ELF-1 (cell line): ENCODE measurements at regions not wholly inside any gene's neighbourhood (a gene's known extent, or its start where the extent isn't known, plus 50 kb on each side); places are given as distances from the start of the nearest gene placed in this dataset.
"Not testable (repeated sequence)": the region's sequence is repeated elsewhere in the genome, so short reads cannot be mapped to it uniquely, and the experiment has no call there.

Experiments
- DNase-seq: peaks from one replicate; pipeline ENCODE4 v3.0.0-alpha.2; 2016; ENCODE audit warnings: low read depth, low spot score

DNA sequence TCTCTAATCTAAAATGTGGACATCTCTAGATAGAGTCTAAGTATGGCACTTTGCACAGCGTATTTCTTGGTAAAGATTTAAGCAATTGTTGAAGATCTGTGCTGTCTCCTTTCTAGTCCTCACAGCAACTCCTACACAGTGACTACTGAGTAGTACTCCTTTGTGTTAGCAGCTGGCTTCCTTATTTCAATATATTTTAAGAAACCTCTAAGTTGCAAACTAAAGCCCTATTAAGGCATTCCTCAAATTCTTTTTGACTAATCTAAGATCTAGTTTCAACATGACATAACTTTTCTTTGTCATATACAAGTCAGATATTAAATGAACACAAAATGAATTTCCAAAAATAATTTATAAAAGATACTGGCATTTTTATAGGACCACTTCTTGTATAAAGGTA lies 121.8 kb upstream of the DNAJC10 start:
- no peak for DNase-seq

- no peak for DNase-seq
Measured at GRCh38 chr2:182595650-182596049, 120.4 kb upstream of the DNAJC10 start.

- no peak for DNase-seq
Measured at GRCh38 chr2:182597570-182598295, 118.3 kb upstream of the DNAJC10 start.

- no peak for DNase-seq
Measured at GRCh38 chr2:182598626-182599025, 117.4 kb upstream of the DNAJC10 start.

- DNase-seq, result no peak
Measured at GRCh38 chr2:182605166-182605565, 110.9 kb upstream of the DNAJC10 start.

- DNase-seq, result no peak
Measured at GRCh38 chr2:182606728-182607681, 109.1 kb upstream of the DNAJC10 start.

- DNase-seq, result no peak
Measured at GRCh38 chr2:182608181-182608845, 107.7 kb upstream of the DNAJC10 start.

- DNase-seq, result not testable (repeated sequence)
Measured at GRCh38 chr2:182609005-182609404, 107.1 kb upstream of the DNAJC10 start.

DNA sequence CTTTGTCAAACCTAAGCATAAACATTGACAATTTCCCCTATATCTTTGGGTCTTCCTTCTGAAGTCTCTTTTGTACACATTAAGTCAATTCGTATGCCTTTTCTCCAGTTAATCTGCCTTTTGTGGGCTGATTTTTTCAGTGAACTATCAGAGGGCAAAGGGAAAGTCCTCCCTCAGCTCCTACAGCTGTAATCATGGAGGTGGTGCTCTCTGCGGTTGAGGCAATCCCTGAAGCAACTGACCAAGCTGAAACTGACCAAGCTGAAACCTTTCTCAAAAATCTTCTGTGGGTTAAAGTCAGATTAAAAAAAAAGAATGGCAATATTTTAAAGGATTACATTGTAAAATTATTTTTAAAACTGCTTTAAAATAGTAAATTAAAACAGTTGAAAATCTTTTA lies 105.8 kb upstream of the DNAJC10 start:
- DNase-seq, result no peak

DNA sequence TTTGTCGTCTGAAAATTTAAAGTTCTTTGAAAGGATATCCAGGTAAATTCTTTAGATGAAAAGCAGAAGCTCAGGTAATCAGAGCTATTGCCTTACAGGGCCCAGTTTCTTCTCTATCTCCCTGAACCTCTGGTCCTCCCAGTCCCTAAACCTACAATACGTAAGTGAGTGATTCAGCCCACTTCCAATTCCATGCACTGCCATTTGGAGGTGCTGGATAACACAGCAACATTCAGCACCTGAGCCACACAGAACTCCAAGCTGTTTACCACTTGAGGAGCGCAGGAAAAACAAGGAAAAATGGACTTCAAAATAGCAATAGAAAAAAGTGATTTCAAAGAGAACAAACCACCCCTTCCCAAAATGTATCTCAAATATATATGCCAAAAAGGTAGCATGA lies 105.0 kb upstream of the DNAJC10 start:
- DNase-seq, result no peak

DNA sequence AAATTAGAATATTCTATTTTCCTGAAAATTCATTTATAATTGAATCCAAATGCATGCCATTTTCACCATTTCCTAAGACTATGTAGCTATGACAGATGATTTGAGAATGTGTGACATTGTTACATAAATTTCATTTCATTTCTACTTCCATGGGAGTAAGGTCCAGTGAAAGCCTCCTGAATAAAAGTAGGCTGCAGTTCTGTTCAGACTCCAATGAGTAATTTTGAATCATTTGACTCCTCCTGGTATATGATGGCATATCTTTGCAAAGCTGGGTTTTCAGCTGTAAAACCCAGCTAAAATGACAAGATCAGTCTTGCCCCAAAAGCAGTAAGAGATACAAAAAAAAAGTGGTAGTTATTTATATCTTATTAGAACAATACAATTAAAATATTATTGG lies 101.0 kb upstream of the DNAJC10 start:
- DNase-seq, result no peak

DNA sequence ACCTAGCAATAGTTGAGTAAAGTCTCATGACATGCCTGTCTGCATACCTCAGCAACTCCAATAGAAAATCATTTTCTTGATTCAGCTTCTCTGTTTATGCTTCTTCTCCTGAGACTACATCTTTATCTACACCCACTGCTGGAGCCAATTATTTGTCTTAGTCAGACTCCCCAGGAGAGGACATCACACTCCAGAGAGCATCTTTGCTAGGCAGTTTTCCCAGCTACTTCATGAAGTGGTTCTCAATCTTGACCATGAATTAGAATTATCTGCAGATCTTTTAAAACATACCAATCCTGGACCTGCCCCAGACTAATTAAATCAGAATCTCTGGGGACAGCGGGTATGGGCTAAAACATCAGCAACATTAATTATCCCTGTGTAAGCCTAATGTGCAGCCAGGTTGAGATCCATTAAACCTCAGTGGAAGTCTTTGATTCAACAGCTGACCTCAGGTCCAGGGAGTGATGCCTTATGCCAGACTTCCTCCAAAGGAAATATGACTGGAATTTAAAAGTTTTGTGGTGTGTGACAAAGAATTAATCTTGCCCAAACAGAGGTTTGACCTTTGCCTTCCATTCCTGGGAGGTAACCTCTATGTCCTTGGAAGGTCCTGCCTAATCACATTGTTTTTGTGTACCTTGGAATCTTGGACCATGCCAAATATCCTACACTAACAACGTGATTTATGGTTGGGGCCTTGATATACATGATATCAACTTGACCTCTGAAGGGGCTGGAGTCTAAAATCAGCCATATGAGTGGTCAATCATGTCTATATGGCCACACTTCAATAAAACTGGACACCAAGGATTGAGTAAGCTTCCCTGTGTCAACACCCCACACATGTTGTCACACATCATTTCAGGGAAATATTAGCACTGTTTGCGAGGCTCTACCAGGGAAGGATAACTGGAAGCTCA lies 99.3 kb upstream of the DNAJC10 start:
- no peak for DNase-seq

- no peak for DNase-seq
Measured at GRCh38 chr2:182618672-182619079, 97.4 kb upstream of the DNAJC10 start.

DNA sequence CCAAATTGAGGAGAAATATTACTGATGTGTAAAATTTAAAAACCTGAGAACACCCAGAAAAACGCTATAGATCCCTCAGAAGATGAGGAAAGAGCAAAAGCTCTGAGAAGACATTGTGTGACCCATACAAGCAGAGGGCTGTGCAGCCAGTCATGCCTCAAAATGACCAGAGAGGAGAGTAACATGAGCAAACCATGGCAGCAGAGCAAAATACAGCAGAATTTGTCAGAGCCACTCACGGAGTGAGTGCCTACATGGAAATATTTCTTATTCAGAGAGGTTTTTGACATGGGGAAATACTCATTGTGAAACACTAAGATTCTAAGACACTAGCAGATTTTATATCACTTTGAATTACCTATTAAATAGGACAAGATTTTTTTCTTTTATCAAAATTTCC lies 96.8 kb upstream of the DNAJC10 start:
- DNase-seq, result no peak

GRCh38 chr2:182621191-182621590 lies 94.9 kb upstream of the DNAJC10 start:
- no peak for DNase-seq

DNA sequence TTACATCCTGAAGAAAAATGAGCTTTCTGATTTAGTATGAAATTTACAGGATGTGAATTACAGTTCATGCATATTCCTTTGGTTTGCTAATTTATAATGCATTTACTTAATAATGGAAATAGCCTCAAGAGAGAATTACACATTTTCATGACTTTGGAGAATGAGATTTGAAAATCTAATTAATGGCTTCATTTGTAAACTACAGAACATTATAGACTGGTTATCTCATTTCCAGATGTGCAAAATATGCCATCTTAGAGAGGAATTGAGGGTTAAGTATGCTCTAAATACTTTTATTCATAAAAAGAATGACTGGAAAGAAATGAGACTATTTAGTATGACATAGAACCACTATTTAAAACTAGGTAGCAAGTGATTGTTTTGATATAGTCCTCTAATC lies 94.2 kb upstream of the DNAJC10 start:
- DNase-seq, result no peak

DNA sequence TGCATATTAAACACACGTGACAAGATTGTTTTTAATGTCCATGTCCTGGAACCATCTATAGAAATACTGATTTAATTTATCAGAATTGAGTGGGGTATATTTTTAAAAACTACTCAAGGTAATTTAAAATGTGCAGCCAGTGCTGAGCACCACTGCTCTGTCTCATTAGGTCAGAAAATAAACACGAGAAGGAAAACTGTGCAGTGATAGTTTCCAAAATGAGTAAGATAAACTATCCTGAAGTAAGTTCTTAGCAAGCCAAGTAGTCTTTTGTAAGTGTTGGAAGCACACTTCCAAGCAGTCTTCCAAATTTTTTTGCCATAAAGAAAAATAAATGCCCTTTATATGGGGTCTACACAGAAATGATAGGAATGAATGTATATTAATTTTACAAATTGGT lies 93.8 kb upstream of the DNAJC10 start:
- no peak for DNase-seq

DNA sequence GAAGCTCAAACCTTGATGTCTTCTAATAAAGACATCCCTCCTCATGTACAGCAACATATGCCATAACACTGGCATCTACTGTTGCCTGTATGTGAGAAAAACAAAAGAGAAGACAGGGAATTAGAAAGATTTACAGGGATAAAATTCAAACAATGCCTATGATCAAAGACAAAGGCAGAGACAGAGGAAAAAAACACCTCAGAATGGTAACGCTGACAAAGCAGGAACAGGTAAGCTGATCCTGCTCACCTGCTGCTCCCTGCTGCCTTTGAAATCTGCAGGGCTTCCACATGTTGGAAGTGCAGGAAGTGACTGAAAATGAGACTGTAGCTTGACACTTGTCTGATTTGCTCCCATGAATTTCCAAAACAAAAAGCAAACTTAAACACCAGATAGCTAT lies 90.2 kb upstream of the DNAJC10 start:
- DNase-seq, result no peak

GRCh38 chr2:182628916-182629315 lies 87.1 kb upstream of the DNAJC10 start:
- DNase-seq, result no peak

GRCh38 chr2:182630207-182630606 lies 85.8 kb upstream of the DNAJC10 start:
- no peak for DNase-seq

GRCh38 chr2:182631299-182631698 lies 84.8 kb upstream of the DNAJC10 start:
- no peak for DNase-seq
